Uterus (tissue), 2 donors: ENCODE measurements at regions not wholly inside any gene's neighbourhood (a gene's known extent, or its start where the extent isn't known, plus 50 kb on each side); places are given as distances from the start of the nearest gene placed in this dataset.

ENCODE experiments used
- POLR2A ChIP-seq, 2 donors: fragments of 450-650 bp; IDR thresholded peaks; one replicate each; pipeline ENCODE4 v1.6.1; 2016; ENCODE audit warnings: antibody characterized with exemption in 2 of 2, mild to moderate bottlenecking in 1 of 2, moderate library complexity in 1 of 2
- TF ChIP-seq, protein P1 (sequence below), 4 experiments: fragments of 200-600 bp in 2 of 4; fragments of 450-650 bp in 2 of 4; sonication (generic) in 2 of 4; IDR thresholded peaks; one replicate each; pipeline ENCODE4 v1.5.1; 2016 to 2019; ENCODE audit warnings: antibody characterized with exemption in 4 of 4, mild to moderate bottlenecking in 2 of 4, moderate library complexity in 1 of 4

DNA sequence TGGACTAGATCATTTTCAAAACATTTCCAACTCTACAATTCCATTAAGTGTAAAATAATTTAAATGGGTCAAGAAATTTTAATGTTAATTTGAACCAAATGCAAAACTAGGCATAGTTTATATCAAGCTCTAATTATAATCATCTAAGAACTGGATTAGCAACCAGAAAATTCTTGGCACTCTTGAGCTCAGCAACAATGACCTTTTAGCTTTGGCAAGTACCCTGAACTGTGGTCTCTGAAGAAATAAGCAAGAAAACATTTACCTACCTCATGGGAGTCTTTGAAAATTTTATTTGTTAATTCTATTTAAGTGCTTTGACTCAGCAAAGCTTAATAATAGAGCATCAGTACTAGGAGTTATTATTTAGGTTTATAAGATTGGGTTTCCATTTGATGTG is 313.2 kb downstream of the SATB2 start:
- TF ChIP-seq, protein P1, sequence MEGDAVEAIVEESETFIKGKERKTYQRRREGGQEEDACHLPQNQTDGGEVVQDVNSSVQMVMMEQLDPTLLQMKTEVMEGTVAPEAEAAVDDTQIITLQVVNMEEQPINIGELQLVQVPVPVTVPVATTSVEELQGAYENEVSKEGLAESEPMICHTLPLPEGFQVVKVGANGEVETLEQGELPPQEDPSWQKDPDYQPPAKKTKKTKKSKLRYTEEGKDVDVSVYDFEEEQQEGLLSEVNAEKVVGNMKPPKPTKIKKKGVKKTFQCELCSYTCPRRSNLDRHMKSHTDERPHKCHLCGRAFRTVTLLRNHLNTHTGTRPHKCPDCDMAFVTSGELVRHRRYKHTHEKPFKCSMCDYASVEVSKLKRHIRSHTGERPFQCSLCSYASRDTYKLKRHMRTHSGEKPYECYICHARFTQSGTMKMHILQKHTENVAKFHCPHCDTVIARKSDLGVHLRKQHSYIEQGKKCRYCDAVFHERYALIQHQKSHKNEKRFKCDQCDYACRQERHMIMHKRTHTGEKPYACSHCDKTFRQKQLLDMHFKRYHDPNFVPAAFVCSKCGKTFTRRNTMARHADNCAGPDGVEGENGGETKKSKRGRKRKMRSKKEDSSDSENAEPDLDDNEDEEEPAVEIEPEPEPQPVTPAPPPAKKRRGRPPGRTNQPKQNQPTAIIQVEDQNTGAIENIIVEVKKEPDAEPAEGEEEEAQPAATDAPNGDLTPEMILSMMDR (IDR thresholded peaks at IDR 0.05), result no peak
- no peak for TF ChIP-seq POLR2A (IDR thresholded peaks at IDR 0.05)
